ENCODE measurements at regions not wholly inside any gene's neighbourhood (a gene's known extent, or its start where the extent isn't known, plus 50 kb on each side); places are given as distances from the start of the nearest gene placed in this dataset.
A peak's percentile ranks its signal among the peaks of the same experiment; 100 is the strongest.

DNA sequence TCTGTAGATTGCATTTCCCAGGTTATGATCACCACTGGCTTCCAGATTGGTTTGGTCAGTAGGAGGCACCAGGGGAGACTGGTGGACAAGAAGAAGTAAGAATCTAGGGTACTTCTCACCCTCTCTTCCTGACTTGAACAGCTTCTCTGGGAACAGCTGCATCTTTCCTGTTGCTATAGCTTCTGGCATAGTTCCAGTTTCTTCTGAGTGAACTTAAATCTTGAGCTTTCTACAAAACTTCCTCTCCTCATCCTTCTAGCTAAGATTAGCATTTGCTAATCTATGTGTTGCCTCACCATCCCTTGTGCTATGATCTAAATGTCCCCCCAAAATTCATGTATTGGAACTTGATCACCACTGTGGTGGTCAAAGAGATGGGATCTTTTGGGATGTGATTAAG is 724.6 kb downstream of the UTRN start:
- no peak for TF ChIP-seq CTCF (conservative IDR thresholded peaks at IDR 0.05; ENCODE audit: low read length)
- no peak overlapping the region for H3K4me3 ChIP-seq (ENCODE audit: low read length)
- DNase-seq (ENCODE audit: low read depth) = no peak

GRCh38 chr6:145012039-145012662 is 723.2 kb downstream of the EPM2A start:
- TF ChIP-seq CTCF (conservative IDR thresholded peaks at IDR 0.05; ENCODE audit: low read length) = no peak
- H3K4me3 ChIP-seq (ENCODE audit: low read length) = no peak overlapping the region
- no peak for DNase-seq (ENCODE audit: low read depth)

DNA sequence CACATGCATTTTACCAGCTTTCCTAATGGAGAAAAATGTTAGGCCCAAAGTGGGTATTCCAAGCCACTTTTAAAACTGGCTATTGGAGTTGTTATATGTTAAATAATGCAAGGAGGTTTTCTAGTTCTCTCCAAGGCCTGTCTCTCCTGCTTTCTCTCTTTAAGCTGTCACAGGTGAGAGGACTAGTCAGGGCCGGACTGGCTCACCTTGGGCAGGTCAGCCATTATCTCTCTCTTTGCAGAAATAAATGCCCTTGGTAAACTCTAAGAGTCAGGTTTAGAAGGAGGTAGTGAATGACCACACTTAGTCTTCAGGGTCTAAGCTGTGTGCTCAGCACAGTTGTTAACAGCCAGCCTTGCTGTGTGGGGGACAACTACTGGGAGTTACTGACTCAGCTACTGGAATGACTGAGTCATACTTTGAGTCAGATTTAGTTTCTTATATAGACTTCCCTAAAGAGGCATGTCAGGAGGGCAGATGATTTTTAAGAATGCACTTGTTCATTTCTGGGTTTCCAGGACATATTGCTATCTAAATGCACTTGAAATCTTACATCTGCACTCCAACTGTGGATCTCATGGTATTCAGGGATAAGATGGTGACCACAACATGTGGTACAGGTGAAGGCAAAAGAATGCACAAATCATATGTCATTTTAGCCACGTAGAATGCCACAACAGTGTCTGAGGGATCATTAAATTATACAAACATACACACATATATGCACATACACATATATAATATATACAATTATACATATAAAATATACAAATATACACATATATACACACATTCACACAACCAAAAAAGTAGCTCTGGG is 719.4 kb downstream of the EPM2A start:
- DNase-seq (ENCODE audit: low read depth) = peak; percentile 89
- H3K4me3 ChIP-seq (ENCODE audit: low read length) = no peak overlapping the region
- TF ChIP-seq CTCF (conservative IDR thresholded peaks at IDR 0.05; ENCODE audit: low read length) = no peak

- no peak for TF ChIP-seq CTCF (conservative IDR thresholded peaks at IDR 0.05; ENCODE audit: low read length)
- no peak overlapping the region for H3K4me3 ChIP-seq (ENCODE audit: low read length)
- no peak for DNase-seq (ENCODE audit: low read depth)
Observed at GRCh38 chr6:145017051-145017450, 718.3 kb downstream of the EPM2A start.

- H3K4me3 ChIP-seq (ENCODE audit: low read length) = no peak overlapping the region
- TF ChIP-seq CTCF (conservative IDR thresholded peaks at IDR 0.05; ENCODE audit: low read length) = no peak
- DNase-seq (ENCODE audit: low read depth) = peak; percentile 15
Observed at GRCh38 chr6:145017516-145017915, 717.8 kb downstream of the EPM2A start.

DNA sequence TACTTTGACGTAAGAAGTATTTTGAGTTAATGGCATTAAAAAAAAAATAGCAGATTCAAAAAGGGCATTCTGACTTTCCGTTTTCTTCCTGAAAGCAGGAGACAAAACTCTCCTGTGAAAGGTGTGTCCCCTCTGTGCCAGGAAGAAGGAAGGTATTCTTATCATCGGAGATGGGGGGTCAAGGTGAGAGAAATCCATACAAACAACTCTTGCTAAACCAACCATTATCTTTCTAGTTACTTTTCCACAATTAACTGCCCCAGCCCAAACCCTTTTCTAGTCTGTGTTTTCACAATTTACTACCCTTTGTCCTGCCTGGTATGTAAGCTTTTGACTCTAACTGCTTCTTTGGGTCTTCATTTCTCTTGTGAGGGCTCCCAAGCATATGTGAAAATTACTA is 717.3 kb downstream of the EPM2A start:
- H3K4me3 ChIP-seq (ENCODE audit: low read length) = no peak overlapping the region
- no peak for DNase-seq (ENCODE audit: low read depth)
- TF ChIP-seq CTCF (conservative IDR thresholded peaks at IDR 0.05; ENCODE audit: low read length) = no peak

DNA sequence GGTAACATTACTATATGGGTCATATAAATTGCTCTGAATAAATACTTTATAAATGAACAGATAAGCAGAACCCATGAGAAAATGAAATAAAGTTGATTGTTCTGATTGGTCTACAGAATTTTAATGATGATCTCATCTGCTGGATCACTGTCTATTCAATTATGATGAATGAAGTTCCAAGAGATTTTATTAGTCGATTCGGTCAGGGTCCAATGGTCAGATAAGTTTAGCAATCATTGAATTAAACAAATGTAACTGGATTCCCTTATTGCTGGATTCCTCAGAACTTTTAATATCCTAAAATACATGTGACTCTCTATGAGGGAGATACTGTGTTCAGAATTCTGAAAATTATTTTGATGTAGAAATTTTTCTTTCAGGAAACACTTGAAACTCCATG is 715.2 kb downstream of the EPM2A start:
- no peak overlapping the region for H3K4me3 ChIP-seq (ENCODE audit: low read length)
- no peak for DNase-seq (ENCODE audit: low read depth)
- no peak for TF ChIP-seq CTCF (conservative IDR thresholded peaks at IDR 0.05; ENCODE audit: low read length)

Measured in AG10803 (cell line).